GM18505 (cell line): ENCODE measurements at regions not wholly inside any gene's neighbourhood (a gene's known extent, or its start where the extent isn't known, plus 50 kb on each side); places are given as distances from the start of the nearest gene placed in this dataset.
A peak's percentile ranks its signal among the peaks of the same experiment; 100 is the strongest.

Experiments used
- ATAC-seq: cut with Tn5 transposase; IDR thresholded peaks from one replicate; pipeline ENCODE4 v1.9.1; 2021; ENCODE audit not compliant: unreplicated experiment
- POLR2A ChIP-seq: IDR thresholded peaks from 4 replicates; pipeline ENCODE4 v1.6.1; 2011; ENCODE audit warnings: borderline replicate concordance; ENCODE audit not compliant: insufficient read depth, insufficient read length; ENCODE audit errors: extremely low read depth

DNA sequence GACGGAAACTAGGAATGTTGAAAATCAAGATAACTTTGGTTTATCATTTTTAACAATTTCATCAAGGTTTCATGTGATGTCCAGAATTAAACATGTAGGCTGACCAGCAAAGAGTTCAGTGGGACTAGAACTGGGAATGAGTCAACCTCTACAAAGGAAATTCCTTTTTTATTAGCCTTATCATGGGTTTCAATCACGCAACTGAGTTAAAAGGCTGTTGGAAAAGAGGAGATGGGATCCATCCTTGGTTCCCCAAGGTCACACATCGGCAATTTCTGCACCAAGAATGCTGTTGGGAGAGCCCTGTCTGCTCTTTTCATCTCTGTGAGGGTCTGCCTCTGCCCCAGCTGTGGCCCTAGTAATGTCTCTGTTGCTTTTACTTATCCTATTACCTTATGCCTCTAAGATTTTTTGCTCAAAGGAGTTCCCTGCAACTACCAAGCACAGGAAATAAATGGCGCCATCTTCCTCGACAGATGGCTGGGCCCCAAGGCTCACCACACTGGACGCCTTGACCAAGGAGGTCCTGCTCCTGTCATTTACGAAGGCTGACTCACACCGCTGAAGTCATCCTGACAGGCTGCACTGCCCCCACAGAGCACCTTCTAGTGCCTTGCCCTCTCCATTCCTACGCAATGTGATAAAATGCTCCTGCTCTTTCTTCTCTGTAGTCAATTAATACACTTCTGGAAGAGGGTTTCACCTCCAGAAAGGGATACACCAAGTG, 367.4 kb downstream of the GXYLT1 start:
- no peak for ATAC-seq
- no peak for TF ChIP-seq POLR2A

DNA sequence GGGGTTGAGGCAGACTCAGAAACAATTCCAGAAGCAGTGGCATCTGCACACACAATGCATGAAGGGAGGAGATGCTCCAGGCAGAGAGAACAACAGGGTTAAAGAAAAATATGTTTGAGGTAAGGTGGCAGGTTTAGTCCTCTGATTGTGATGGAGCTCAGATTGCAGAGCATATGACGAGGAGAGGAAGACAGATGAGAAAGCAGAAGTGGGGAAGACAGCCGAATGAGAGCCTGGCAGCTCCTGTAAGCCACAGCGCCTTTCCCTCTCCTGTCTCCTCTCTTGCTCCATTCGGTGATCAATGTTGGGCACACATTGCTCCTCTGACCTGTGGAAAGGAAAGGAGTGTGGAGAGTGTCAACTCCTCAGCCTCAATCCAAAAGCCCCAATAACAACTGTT, 372.2 kb downstream of the GXYLT1 start:
- no peak for ATAC-seq
- TF ChIP-seq POLR2A = no peak

DNA sequence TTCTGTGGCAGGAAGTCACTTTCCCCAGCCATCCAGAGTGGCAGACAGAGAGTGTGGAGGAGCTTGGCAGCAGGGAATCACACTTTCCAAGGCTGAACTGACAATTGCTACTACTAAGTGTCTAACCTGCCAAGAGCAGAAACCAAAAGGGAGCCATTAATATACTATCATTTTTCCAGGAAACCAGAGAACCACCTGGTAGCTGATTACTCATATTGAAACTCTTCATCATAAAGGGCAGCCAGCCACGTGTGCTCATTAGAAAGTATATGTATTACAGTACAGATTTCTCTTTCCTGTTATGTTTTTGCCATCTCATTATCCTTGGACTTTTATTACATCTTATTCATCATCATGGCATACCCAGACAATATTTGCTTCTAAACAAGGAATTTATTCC, 374.9 kb downstream of the GXYLT1 start:
- peak; percentile 91 for ATAC-seq

DNA sequence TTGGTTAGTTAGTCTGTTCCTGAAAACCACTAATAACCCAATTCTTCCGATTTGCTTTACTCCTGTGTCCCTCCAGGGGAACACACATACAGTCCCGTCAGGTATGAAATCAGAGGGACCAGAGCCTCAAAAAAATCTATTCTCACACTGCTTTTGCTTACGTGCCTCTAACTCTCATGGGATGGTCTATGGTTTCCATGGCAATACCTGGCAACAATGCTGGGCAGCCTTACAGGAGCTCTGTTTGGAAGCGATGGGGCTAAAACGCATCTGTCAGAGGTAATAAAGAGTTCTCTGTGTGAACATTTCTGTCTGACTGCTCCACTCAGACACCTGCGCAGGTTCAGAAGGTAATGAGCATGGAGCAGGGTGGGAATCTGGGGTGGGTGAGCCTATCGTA, 376.2 kb downstream of the GXYLT1 start:
- no peak for ATAC-seq
- TF ChIP-seq POLR2A = no peak

More for the DNA sequence above, 374.9 kb downstream of the GXYLT1 start:
- TF ChIP-seq POLR2A = no peak

DNA sequence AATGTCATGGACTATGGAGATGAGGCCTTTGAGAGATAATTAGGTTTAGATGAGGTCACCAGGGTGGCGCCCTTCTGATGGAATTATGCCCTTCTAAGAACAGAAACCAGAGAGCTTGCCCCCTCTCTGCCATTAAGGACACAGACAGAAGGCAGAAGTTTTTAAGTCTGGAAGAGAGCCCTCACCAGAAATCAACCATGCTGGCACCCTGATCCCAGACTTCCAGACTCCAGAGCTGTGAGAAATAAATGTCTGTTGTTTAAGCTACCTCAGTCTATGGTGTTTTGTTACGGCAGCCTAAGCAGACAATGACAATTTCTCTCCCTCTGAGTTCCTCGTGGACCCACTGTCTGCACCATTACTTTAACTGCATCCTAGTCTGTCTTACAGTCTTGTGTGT, 382.0 kb downstream of the GXYLT1 start:
- TF ChIP-seq POLR2A = no peak
- no peak for ATAC-seq

DNA sequence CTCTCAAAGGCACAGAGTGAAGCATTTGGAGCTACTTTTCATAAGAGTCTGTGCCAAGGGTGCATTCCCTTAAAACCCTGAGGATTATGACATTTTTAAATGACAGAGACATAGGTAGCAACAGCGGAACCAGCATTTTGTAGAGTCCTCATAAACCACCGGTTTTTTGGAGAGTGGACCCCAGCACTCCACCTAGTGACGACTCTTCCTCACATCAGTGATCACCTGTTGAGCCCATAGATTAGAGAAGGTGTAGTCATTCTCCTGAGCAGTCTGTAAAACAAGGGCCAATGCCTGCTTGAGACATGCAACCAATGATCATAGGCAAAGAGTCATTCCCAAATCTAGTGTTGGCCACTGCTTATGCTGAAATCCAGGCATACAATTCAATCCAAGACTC, 399.1 kb downstream of the GXYLT1 start:
- ATAC-seq = no peak
- TF ChIP-seq POLR2A = no peak

DNA sequence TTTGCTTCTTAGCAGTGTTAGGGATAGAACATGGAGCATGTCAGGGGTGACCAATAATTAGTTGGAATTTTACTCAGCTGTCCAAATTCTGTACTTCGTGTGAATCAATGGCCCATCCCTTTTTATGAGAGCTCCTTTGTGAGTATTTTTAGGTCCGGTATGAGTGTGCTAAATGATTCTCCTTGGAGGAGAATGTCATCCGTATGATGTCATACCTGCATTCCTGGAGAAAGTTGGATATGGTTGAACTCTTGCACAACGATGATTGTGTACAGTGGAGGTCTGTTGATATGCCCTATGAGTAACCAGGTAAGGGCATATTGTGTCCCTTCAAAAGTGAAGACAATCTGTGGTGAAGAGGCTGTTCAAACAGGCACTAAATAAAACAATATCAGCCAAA, 400.8 kb downstream of the GXYLT1 start:
- no peak for TF ChIP-seq POLR2A
- no peak for ATAC-seq

DNA sequence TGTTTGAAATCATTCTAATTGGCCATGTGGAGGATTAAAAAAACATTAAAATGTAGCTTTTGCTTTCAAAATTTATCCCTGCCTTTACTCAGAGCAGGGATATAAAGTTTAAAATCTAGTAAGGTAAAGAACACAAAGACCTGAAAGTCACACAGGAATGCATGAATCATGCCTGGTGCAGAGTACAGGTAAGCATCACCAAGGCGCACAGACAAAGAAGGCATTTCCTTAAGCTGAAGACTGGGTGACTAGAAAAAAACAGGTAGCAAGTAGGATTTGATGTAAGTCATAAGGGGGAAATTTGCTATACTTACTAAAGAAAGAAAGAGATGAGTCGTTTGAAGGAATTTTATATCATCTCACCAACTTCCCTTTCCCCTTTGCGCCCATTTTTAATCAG, 405.6 kb downstream of the GXYLT1 start:
- no peak for ATAC-seq

DNA sequence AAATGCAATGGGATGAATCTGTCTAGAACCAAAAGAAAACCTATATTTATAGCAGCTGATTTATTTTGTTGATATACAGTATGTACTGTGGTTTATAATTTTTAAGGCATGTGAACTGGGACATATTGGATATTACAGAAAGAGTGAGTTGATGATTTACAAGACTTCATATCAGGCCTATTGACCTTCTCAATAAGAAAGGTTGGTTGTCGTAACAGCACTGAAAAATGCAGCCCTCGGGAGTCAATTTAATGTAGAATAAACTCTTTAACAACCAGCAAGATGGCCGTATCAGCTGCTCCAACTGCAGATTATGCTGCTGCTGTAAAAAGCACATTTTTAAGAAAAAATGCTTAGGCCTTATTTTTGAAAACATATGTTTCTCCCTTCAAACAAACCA, 407.3 kb downstream of the GXYLT1 start:
- no peak for ATAC-seq
- no peak for TF ChIP-seq POLR2A

More for the DNA sequence above, 405.6 kb downstream of the GXYLT1 start:
- TF ChIP-seq POLR2A = no peak

DNA sequence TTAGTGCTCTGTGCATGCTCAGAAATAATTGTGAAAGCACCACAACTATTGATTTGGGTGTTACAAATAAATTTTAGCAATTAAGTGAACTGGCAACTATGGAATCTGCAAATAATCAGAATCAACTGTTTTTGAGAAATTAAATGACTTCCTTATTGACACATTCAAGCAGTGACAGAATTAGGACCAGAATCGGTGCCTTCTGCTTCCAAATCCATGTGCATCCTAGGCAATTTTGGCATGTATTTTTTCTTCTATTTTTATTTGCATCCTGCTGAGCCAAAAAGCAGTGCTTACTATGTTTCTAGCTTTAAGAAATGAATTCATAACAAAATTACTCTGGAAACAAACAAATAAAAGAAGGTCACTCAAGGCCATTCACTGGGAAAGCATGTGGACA, 408.2 kb downstream of the GXYLT1 start:
- ATAC-seq = no peak
- TF ChIP-seq POLR2A = no peak

DNA sequence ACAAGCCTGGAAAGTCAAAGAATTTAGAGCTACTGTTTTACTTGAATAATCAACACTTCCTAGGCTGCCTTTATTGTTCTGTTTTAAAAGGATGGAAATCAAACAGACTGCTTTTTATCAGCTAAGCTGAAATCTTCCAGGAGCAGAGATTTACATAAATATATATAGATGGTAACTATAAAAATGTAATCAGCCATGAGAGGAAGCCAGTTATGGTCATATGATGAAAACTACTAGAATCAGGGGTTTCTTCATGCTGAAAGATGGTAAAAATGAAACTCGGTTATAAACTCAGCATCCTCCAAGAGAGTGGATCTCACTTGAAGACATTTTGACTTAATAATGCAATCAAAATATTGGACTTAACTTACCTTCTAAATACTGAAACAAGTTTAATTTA, 413.0 kb downstream of the GXYLT1 start:
- TF ChIP-seq POLR2A = no peak
- ATAC-seq = no peak

DNA sequence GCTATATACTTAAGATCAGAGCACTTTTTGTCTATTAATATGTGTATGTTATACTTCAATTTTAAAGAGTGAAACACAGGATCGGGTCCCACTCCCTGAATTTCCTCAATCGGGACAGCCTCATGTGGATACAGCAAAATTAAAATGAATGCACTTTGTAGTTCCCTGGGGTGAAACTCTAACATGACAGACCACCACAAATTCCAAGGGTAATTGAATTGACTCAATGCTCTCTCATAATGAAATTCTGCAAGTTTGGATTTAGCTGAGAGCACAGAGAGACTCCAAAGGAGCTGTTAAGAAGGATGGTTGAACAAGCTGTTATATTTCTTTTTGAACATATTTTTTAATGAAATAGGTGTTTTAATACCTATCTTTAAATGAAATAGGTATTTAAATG, 413.6 kb downstream of the GXYLT1 start:
- no peak for TF ChIP-seq POLR2A
- no peak for ATAC-seq

DNA sequence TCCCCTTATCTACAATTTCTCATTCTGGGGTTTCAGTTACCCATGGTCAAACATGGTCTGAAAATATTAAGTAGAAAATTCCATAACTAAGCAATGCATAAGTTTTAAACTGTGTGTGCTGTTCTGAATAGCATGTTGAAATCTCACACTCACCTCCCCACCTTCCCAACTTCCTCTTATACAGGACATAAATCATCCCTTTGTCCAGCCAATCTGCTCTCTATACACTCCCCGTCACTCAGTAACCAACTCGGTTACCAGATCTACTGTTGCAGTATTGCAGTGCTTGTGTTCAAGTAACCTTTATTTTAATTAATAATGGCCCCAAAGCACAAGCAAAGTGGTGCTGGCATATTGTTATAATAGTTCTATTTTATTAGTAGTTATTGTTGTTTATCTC, 420.5 kb downstream of the GXYLT1 start:
- no peak for ATAC-seq
- no peak for TF ChIP-seq POLR2A

DNA sequence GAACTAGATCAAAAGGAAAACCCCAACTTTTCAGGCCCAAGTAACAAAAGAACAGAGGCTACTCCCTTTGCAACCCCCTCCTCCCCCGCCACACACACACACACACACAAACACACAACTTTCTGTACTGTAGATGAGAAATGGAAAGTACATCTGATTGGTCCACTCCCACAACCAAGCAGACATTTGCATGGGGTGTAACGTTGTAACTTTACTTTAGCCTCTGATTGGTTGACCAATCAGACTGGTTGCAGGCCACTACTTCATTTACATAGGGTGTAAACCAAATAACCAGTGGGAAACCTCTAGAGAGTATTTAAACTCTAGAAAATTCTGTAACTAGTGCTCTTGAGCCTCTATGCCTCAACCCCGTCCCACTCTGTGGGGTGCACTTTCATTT, 425.5 kb downstream of the GXYLT1 start:
- no peak for ATAC-seq
- no peak for TF ChIP-seq POLR2A

DNA sequence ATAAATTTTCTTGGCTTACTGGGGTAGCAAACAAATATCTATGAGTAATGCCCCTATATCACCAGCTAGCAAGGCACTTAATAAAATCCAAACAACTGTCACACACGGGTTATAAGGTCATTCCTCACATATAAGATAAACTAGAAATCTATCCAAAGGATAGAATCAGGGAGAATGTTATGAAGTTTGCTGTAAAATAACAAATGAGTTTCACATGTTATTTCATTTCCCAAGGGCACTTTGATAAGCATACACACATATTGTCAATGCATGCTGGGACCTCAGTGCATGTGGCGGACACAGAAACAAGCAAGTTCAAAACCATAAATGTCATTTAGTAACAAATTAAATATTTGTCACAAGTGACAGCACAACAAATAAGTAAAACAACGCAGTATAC, 429.4 kb downstream of the GXYLT1 start:
- ATAC-seq = no peak
- TF ChIP-seq POLR2A = no peak
